Testis (tissue), 2 donors: ENCODE measurements at regions not wholly inside any gene's neighbourhood (a gene's known extent, or its start where the extent isn't known, plus 50 kb on each side); places are given as distances from the start of the nearest gene placed in this dataset.
"Not testable (repeated sequence)": the region's sequence is repeated elsewhere in the genome, so short reads cannot be mapped to it uniquely, and the experiment has no call there.

Experiments used
- POLR2A ChIP-seq: fragments of 450-650 bp; IDR thresholded peaks from one replicate; pipeline ENCODE4 v1.6.1; 2017; ENCODE audit warnings: antibody characterized with exemption, mild to moderate bottlenecking, moderate library complexity
- TF ChIP-seq, protein P1 (sequence below), 3 experiments: fragments of 450-650 bp in 2 of 3; fragments of 200-600 bp in 1 of 3; sonication (generic) in 1 of 3; IDR thresholded peaks; one replicate each; pipeline ENCODE4 v1.5.1; 2016 to 2019; ENCODE audit warnings: antibody characterized with exemption in 3 of 3, mild to moderate bottlenecking in 2 of 3, moderate library complexity in 1 of 3

DNA sequence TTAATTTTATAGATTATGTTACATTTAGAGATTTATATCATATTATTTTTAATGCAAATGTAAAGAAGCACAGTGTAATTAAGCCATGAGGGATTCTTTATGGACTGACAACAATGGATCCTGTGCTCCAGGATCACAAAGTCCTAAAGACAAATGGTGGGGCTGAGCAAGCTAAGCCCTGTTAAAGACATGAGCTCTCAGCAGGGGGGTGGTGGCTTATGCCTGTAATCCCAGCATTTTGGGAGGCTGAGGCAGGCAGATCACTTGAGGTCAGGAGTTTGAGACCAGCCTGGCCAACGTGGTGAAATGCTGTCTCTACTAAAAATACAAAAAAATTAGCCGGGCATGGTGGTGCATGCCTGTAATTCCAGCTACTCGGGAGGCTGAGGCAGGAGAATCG lies 160.8 kb upstream of the RGS6 start:
- TF ChIP-seq, protein P1, sequence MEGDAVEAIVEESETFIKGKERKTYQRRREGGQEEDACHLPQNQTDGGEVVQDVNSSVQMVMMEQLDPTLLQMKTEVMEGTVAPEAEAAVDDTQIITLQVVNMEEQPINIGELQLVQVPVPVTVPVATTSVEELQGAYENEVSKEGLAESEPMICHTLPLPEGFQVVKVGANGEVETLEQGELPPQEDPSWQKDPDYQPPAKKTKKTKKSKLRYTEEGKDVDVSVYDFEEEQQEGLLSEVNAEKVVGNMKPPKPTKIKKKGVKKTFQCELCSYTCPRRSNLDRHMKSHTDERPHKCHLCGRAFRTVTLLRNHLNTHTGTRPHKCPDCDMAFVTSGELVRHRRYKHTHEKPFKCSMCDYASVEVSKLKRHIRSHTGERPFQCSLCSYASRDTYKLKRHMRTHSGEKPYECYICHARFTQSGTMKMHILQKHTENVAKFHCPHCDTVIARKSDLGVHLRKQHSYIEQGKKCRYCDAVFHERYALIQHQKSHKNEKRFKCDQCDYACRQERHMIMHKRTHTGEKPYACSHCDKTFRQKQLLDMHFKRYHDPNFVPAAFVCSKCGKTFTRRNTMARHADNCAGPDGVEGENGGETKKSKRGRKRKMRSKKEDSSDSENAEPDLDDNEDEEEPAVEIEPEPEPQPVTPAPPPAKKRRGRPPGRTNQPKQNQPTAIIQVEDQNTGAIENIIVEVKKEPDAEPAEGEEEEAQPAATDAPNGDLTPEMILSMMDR (IDR thresholded peaks at IDR 0.05), result not testable (repeated sequence)
- not testable (repeated sequence) for TF ChIP-seq POLR2A
